Motor neuron (in vitro differentiated cells): ENCODE measurements at regions not wholly inside any gene's neighbourhood (a gene's known extent, or its start where the extent isn't known, plus 50 kb on each side); places are given as distances from the start of the nearest gene placed in this dataset.
A peak's percentile ranks its signal among the peaks of the same experiment; 100 is the strongest.

ENCODE experiments used
- ATAC-seq, 8 experiments: fragments of 200-7000 bp; cut with Tn5 transposase; replicated peaks in 6 of 8; 2 replicates each; pipeline ENCODE4 v1.8.0; 2021; ENCODE audit warnings: mild to moderate bottlenecking in 8 of 8, moderate library complexity in 8 of 8
- H3K27ac ChIP-seq, 2 donors: fragments of 250-450 bp; sonication (Bioruptor Pico); 2 replicates each; pipeline ENCODE4 v1.9.0; 2021; ENCODE audit warnings: antibody characterized with exemption in 2 of 2, mild to moderate bottlenecking in 2 of 2, moderate library complexity in 1 of 2
- H3K4me1 ChIP-seq, 2 donors: fragments of 250-450 bp; sonication (Bioruptor Pico); replicated peaks in 1 of 2; 2 replicates each; pipeline ENCODE4 v1.6.1; 2021; ENCODE audit warnings: antibody characterized with exemption in 2 of 2, mild to moderate bottlenecking in 2 of 2, moderate library complexity in 1 of 2
- H3K4me3 ChIP-seq, 5 donors: fragments of 250-450 bp; sonication (Bioruptor Pico); 2 replicates each; pipeline ENCODE4 v1.9.0; 2021; ENCODE audit warnings: antibody characterized with exemption in 5 of 5, mild to moderate bottlenecking in 5 of 5, moderate library complexity in 4 of 5
- WGBS, 10 experiments: fragments of 450-650 bp; shearing (Covaris generic); methylation state at CpG; one replicate each; pipeline ENCODE4 v1.0.0; 2022; 5-methylcytosine and 5-hydroxymethylcytosine counted together
- in situ Hi-C, 9 experiments: fragments of 400-800 bp; cut with MboI; loops; one replicate each; pipeline ENCODE4 v1.15.0; 2021; ENCODE audit warnings: low sequenced_read_pairs in 9 of 9, low pct_unique_long_range_greater_than_20kb in 2 of 9; ENCODE audit not compliant: unreplicated experiment in 9 of 9

- H3K27ac ChIP-seq = no peak overlapping the region
- no peaks in the 10 kb centered on the region for H3K4me1 ChIP-seq
- 83 to 100% (median 90%) methylated on average over 2 to 7 of the region's 8 CpGs for WGBS, 10 experiments
- in situ Hi-C loops = loop anchor here in 1 of 9 experiments (25.0 kb wide), 1 partner anchor 308 kb away; no protein-coding TSS in a partner anchor
- ATAC-seq = peak in 1 of 8 experiments; percentile 59
- no peak overlapping the region for H3K4me3 ChIP-seq
Observed at GRCh38 chr6:135129136-135129856, 51.8 kb upstream of the MYB start.

- Histone ChIP-seq H3K27ac (no peak overlapping the region), H3K4me1 (no peaks in the 10 kb centered on the region), H3K4me3 (no peak overlapping the region)
- in situ Hi-C loops = loop anchor here in 1 of 9 experiments (25.0 kb wide), 1 partner anchor 309 kb away; no protein-coding TSS in a partner anchor
- WGBS, 10 experiments = 0 to 95% (median 79%) methylated on average over 1 to 4 of the region's 4 CpGs
- ATAC-seq = no peak
Observed at GRCh38 chr6:135128268-135128914, 52.7 kb upstream of the MYB start.

- in situ Hi-C loops = loop anchor here in 1 of 9 experiments (25.0 kb wide), 1 partner anchor 311 kb away; no protein-coding TSS in a partner anchor
- WGBS, 10 experiments = 20 to 100% (median 80%) methylated on average over 1 of the region's 1 CpG; no CpG with 5 or more reads in 7 of the 10 experiments
- no peaks in the 10 kb centered on the region for H3K4me1 ChIP-seq
Observed at GRCh38 chr6:135126729-135127128, 54.4 kb upstream of the MYB start.

GRCh38 chr6:135126034-135126433 lies 55.1 kb upstream of the MYB start:
- no peak for ATAC-seq
- Histone ChIP-seq H3K27ac (no peak overlapping the region), H3K4me1 (no peaks in the 10 kb centered on the region), H3K4me3 (no peak overlapping the region)
- 56 to 100% (median 85%) methylated on average over 1 to 2 of the region's 2 CpGs; no CpG with 5 or more reads in 2 of the 10 experiments for WGBS, 10 experiments
- in situ Hi-C loops = loop anchor here in 1 of 9 experiments (25.0 kb wide), 1 partner anchor 311 kb away; no protein-coding TSS in a partner anchor

More at GRCh38 chr6:135126729-135127128, 54.4 kb upstream of the MYB start:
- ATAC-seq = no peak
- Histone ChIP-seq H3K4me3 (no peak overlapping the region), H3K27ac (no peak overlapping the region)

- H3K4me3 ChIP-seq = no peak overlapping the region
- H3K4me1 ChIP-seq = no peaks in the 10 kb centered on the region
- in situ Hi-C loops = no loop called here
- no peak overlapping the region for H3K27ac ChIP-seq
- ATAC-seq = no peak
- 0 to 100% (median 79%) methylated on average over 1 of the region's 1 CpG; no CpG with 5 or more reads in 2 of the 10 experiments for WGBS, 10 experiments
Observed at GRCh38 chr6:135121434-135121833, 59.7 kb upstream of the MYB start.

- H3K4me3 ChIP-seq = no peak overlapping the region
- ATAC-seq = no peak
- 0 to 91% (median 57%) methylated on average over 1 to 4 of the region's 5 CpGs; no CpG with 5 or more reads in 4 of the 10 experiments for WGBS, 10 experiments
- no peaks in the 10 kb centered on the region for H3K4me1 ChIP-seq
- no peak overlapping the region for H3K27ac ChIP-seq
- in situ Hi-C loops = no loop called here
Observed at GRCh38 chr6:135118134-135118730, 62.9 kb upstream of the MYB start.

- no peak overlapping the region for H3K27ac ChIP-seq
- 12 to 89% (median 77%) methylated on average over 3 of the region's 3 CpGs; no CpG with 5 or more reads in 4 of the 10 experiments for WGBS, 10 experiments
- ATAC-seq = no peak
- in situ Hi-C loops = no loop called here
- H3K4me3 ChIP-seq = no peak overlapping the region
- H3K4me1 ChIP-seq = no peaks in the 10 kb centered on the region
Observed at GRCh38 chr6:135117413-135117968, 62.9 kb upstream of the HBS1L start.

- in situ Hi-C loops = no loop called here
- no peak overlapping the region for H3K4me3 ChIP-seq
- 14 to 84% (median 69%) methylated on average over 1 to 5 of the region's 5 CpGs; no CpG with 5 or more reads in 1 of the 10 experiments for WGBS, 10 experiments
- no peaks in the 10 kb centered on the region for H3K4me1 ChIP-seq
- no peak for ATAC-seq
- no peak overlapping the region for H3K27ac ChIP-seq
Observed at GRCh38 chr6:135116571-135116970, 61.9 kb upstream of the HBS1L start.

GRCh38 chr6:135115834-135116233 lies 61.2 kb upstream of the HBS1L start:
- WGBS, 10 experiments = 38 to 96% (median 93%) methylated on average over 3 to 5 of the region's 5 CpGs; no CpG with 5 or more reads in 1 of the 10 experiments
- Histone ChIP-seq H3K4me1 (no peaks in the 10 kb centered on the region), H3K4me3 (no peak overlapping the region), H3K27ac (no peak overlapping the region)
- in situ Hi-C loops = no loop called here
- no peak for ATAC-seq

- Histone ChIP-seq H3K4me1 (no peaks in the 10 kb centered on the region), H3K4me3 (no peak overlapping the region), H3K27ac (no peak overlapping the region)
- WGBS, 10 experiments = 38 to 100% (median 77%) methylated on average over 2 of the region's 2 CpGs; no CpG with 5 or more reads in 1 of the 10 experiments
- in situ Hi-C loops = no loop called here
- no peak for ATAC-seq
Observed at GRCh38 chr6:135115411-135115810, 60.8 kb upstream of the HBS1L start.

- 70 to 100% (median 86%) methylated on average over 1 to 11 of the region's 11 CpGs for WGBS, 10 experiments
- in situ Hi-C loops = no loop called here
- no peaks in the 10 kb centered on the region for H3K4me1 ChIP-seq
- H3K4me3 ChIP-seq = no peak overlapping the region
- no peak for ATAC-seq
- no peak overlapping the region for H3K27ac ChIP-seq
Observed at GRCh38 chr6:135114355-135115145, 59.9 kb upstream of the HBS1L start.

GRCh38 chr6:135113860-135114259 lies 59.2 kb upstream of the HBS1L start:
- Histone ChIP-seq H3K4me3 (no peak overlapping the region), H3K27ac (no peak overlapping the region), H3K4me1 (no peaks in the 10 kb centered on the region)
- in situ Hi-C loops = no loop called here
- no peak for ATAC-seq
- WGBS, 10 experiments = 36 to 100% (median 88%) methylated on average over 2 of the region's 2 CpGs; no CpG with 5 or more reads in 2 of the 10 experiments
